ENCODE measurements at regions not wholly inside any gene's neighbourhood (a gene's known extent, or its start where the extent isn't known, plus 50 kb on each side); places are given as distances from the start of the nearest gene placed in this dataset.

GRCh38 chr6:126640356-126640755 lies 300.4 kb downstream of the CENPW start:
- TF ChIP-seq EZH2 (IDR thresholded peaks at IDR 0.05), result no peak
- TF ChIP-seq ELF1 (IDR thresholded peaks at IDR 0.05; ENCODE audit: borderline replicate concordance, low read depth), result no peak
- TF ChIP-seq CTCF (IDR thresholded peaks at IDR 0.05 in 2 of 3, conservative IDR thresholded peaks at IDR 0.05 in 1 of 3; ENCODE audit: borderline replicate concordance in 1 of 3, insufficient read depth in 1 of 3, low read depth in 2 of 3, low read length in 2 of 3), result no peak
- TF ChIP-seq POLR2A (IDR thresholded peaks at IDR 0.05; ENCODE audit: borderline replicate concordance, extremely low read depth, insufficient read depth, insufficient read length), result no peak
- no peak for TF ChIP-seq MAX (IDR thresholded peaks at IDR 0.05)
- no peak for TF ChIP-seq SRF (IDR thresholded peaks at IDR 0.05; ENCODE audit: low read depth)
- no peak for TF ChIP-seq YY1 (IDR thresholded peaks at IDR 0.05; ENCODE audit: extremely low read depth, insufficient replicate concordance, low read depth, low read length)
- TF ChIP-seq RAD21 (IDR thresholded peaks at IDR 0.05; ENCODE audit: low read depth), result no peak
- no peak for TF ChIP-seq CEBPB (IDR thresholded peaks at IDR 0.05; ENCODE audit: low read depth)
- TF ChIP-seq EZH2phosphoT487 (IDR thresholded peaks at IDR 0.05; ENCODE audit: borderline replicate concordance), result no peak
- no peak for TF ChIP-seq REST (IDR thresholded peaks at IDR 0.05; ENCODE audit: low read depth)
- TF ChIP-seq SIN3A (IDR thresholded peaks at IDR 0.05; ENCODE audit: low read depth), result no peak
- TF ChIP-seq ZBTB33 (IDR thresholded peaks at IDR 0.05; ENCODE audit: extremely low read depth, insufficient replicate concordance, low read length), result no peak
